GM11168 (cell line): ENCODE measurements at regions not wholly inside any gene's neighbourhood (a gene's known extent, or its start where the extent isn't known, plus 50 kb on each side); places are given as distances from the start of the nearest gene placed in this dataset.
"Not testable (repeated sequence)": the region's sequence is repeated elsewhere in the genome, so short reads cannot be mapped to it uniquely, and the experiment has no call there.

Experiments
- in situ Hi-C: fragments of 300-500 bp; cut with MboI; formaldehyde crosslinking; loops from one replicate; pipeline ENCODE4 v1.12.0; 2022; ENCODE audit warnings: low sequenced_read_pairs; ENCODE audit not compliant: unreplicated experiment

GRCh38 chr15:21357056-21357455 is 83.2 kb downstream of the POTEB3 start:
- in situ Hi-C loops, result not testable (repeated sequence)

- in situ Hi-C loops, result not testable (repeated sequence)
These were observed 84.4 kb downstream of the POTEB3 start for GRCh38 chr15:21355944-21356343.

- in situ Hi-C loops, result not testable (repeated sequence)
These were observed 85.7 kb downstream of the POTEB3 start for GRCh38 chr15:21354597-21354996.

- in situ Hi-C loops, result not testable (repeated sequence)
These were observed 87.5 kb downstream of the POTEB3 start for GRCh38 chr15:21352670-21353318.

GRCh38 chr15:21344960-21345359 is 95.3 kb downstream of the POTEB3 start:
- in situ Hi-C loops, result not testable (repeated sequence)

GRCh38 chr15:21344500-21344899 is 95.8 kb downstream of the POTEB3 start:
- in situ Hi-C loops, result not testable (repeated sequence)

- in situ Hi-C loops, result not testable (repeated sequence)
These were observed 103.3 kb downstream of the POTEB3 start for GRCh38 chr15:21337028-21337427.

GRCh38 chr15:21324720-21325460 is 115.4 kb downstream of the POTEB3 start:
- in situ Hi-C loops, result not testable (repeated sequence)

- in situ Hi-C loops, result not testable (repeated sequence)
These were observed 155.9 kb downstream of the POTEB3 start for GRCh38 chr15:21284353-21284752.

- in situ Hi-C loops, result not testable (repeated sequence)
These were observed 157.1 kb downstream of the POTEB3 start for GRCh38 chr15:21283210-21283609.

- in situ Hi-C loops, result not testable (repeated sequence)
These were observed 160.0 kb downstream of the POTEB3 start for GRCh38 chr15:21280272-21280671.

GRCh38 chr15:21272176-21272982 is 167.9 kb downstream of the POTEB3 start:
- in situ Hi-C loops, result loop anchor here (25.0 kb wide), 1 partner anchor 1090 kb away; no protein-coding TSS in a partner anchor

- in situ Hi-C loops, result loop anchor here (25.0 kb wide), 1 partner anchor 1091 kb away; no protein-coding TSS in a partner anchor
These were observed 168.7 kb downstream of the POTEB3 start for GRCh38 chr15:21271566-21271965.

- in situ Hi-C loops, result loop anchor here (25.0 kb wide), 1 partner anchor 1092 kb away; no protein-coding TSS in a partner anchor
These were observed 169.8 kb downstream of the POTEB3 start for GRCh38 chr15:21270474-21270873.

GRCh38 chr15:21269673-21270072 is 170.6 kb downstream of the POTEB3 start:
- in situ Hi-C loops, result loop anchor here (10.0 to 25.0 kb wide), 2 partner anchors 605 to 1093 kb away; no protein-coding TSS in a partner anchor

- in situ Hi-C loops, result loop anchor here (10.0 to 25.0 kb wide), 2 partner anchors 604 to 1093 kb away; no protein-coding TSS in a partner anchor
These were observed 171.2 kb downstream of the POTEB3 start for GRCh38 chr15:21269121-21269520.

- in situ Hi-C loops, result loop anchor here (10.0 to 25.0 kb wide), 2 partner anchors 604 to 1094 kb away; no protein-coding TSS in a partner anchor
These were observed 171.8 kb downstream of the POTEB3 start for GRCh38 chr15:21268436-21268940.

GRCh38 chr15:21267671-21268395 is 172.5 kb downstream of the POTEB3 start:
- in situ Hi-C loops, result loop anchor here (10.0 to 25.0 kb wide), 2 partner anchors 603 to 1094 kb away; no protein-coding TSS in a partner anchor

- in situ Hi-C loops, result loop anchor here (10.0 to 25.0 kb wide), 2 partner anchors 602 to 1095 kb away; no protein-coding TSS in a partner anchor
These were observed 173.1 kb downstream of the POTEB3 start for GRCh38 chr15:21267226-21267625.
